Keratinocyte (primary cell): ENCODE measurements at regions not wholly inside any gene's neighbourhood (a gene's known extent, or its start where the extent isn't known, plus 50 kb on each side); places are given as distances from the start of the nearest gene placed in this dataset.

ENCODE experiments used
- DNase-seq: peaks from one replicate; pipeline ENCODE4 v3.0.0-alpha.2; 2011; ENCODE audit warnings: low read depth, missing footprints, low spot score
- FAIRE-seq: peaks from 2 replicates; lab custom pipeline; 2011; peaks lifted over from hg19 to GRCh38; lab: Jason Lieb, UNC
- H2AFZ ChIP-seq: 2 replicates; pipeline ENCODE4 v1.6.0; 2012; ENCODE audit warnings: low read length, control low read depth, inconsistent platforms; ENCODE audit not compliant: control insufficient read depth
- H3K27ac ChIP-seq: 2 replicates; pipeline ENCODE4 v1.5.1; 2011; ENCODE audit warnings: low read length; ENCODE audit not compliant: control insufficient read depth, insufficient read depth
- H3K27me3 ChIP-seq: 3 replicates; pipeline ENCODE4 v1.6.0; 2011; ENCODE audit warnings: low read length; ENCODE audit not compliant: control insufficient read depth, insufficient read depth; ENCODE audit errors: extremely low read depth
- H3K36me3 ChIP-seq, 2 experiments: 2 replicates in 1 of 2; 3 replicates in 1 of 2; pipeline ENCODE4 v1.5.1; 2011; ENCODE audit warnings: low read length in 2 of 2, mild to moderate bottlenecking in 1 of 2; ENCODE audit not compliant: control insufficient read depth in 2 of 2, insufficient read depth in 2 of 2; ENCODE audit errors: extremely low read depth in 1 of 2
- H3K4me1 ChIP-seq: 3 replicates; pipeline ENCODE4 v1.5.1; 2011; ENCODE audit warnings: low read length; ENCODE audit not compliant: control insufficient read depth, insufficient read depth; ENCODE audit errors: extremely low read depth
- H3K4me2 ChIP-seq: 3 replicates; pipeline ENCODE4 v1.6.0; 2011; ENCODE audit warnings: low read depth, low read length; ENCODE audit not compliant: control insufficient read depth, insufficient read depth; ENCODE audit errors: extremely low read depth
- H3K4me3 ChIP-seq, 3 experiments: fragments of 200-600 bp in 1 of 3; sonication (generic) in 1 of 3; 2 replicates in 2 of 3; 3 replicates in 1 of 3; pipeline ENCODE4 v1.5.1; 2011 to 2016; ENCODE audit warnings: low read length in 3 of 3, mild to moderate bottlenecking in 3 of 3, control low read depth in 2 of 3, inconsistent platforms in 1 of 3, low read depth in 1 of 3, mixed read lengths in 1 of 3, mixed run types in 1 of 3, moderate library complexity in 1 of 3; ENCODE audit not compliant: control insufficient read depth in 2 of 3, insufficient read depth in 2 of 3; ENCODE audit errors: extremely low read depth in 1 of 3
- H3K79me2 ChIP-seq: 2 replicates; pipeline ENCODE4 v1.6.0; 2012; ENCODE audit warnings: low read length; ENCODE audit not compliant: control insufficient read depth, insufficient read depth
- H3K9ac ChIP-seq: 3 replicates; pipeline ENCODE4 v1.6.0; 2011; ENCODE audit warnings: low read length; ENCODE audit not compliant: control insufficient read depth, insufficient read depth; ENCODE audit errors: extremely low read depth
- H3K9me1 ChIP-seq: 3 replicates; pipeline ENCODE4 v1.6.0; 2011; ENCODE audit warnings: low read length; ENCODE audit not compliant: control insufficient read depth, insufficient read depth; ENCODE audit errors: extremely low read depth
- H3K9me3 ChIP-seq: 2 replicates; pipeline ENCODE4 v1.5.1; 2012; ENCODE audit warnings: low read depth, low read length; ENCODE audit not compliant: control insufficient read depth
- H4K20me1 ChIP-seq: 3 replicates; pipeline ENCODE4 v1.6.0; 2011; ENCODE audit warnings: low read length; ENCODE audit not compliant: control insufficient read depth, insufficient read depth; ENCODE audit errors: extremely low read depth
- EZH2 ChIP-seq: IDR thresholded peaks from one replicate; pipeline ENCODE4 v1.6.1; 2012; ENCODE audit warnings: inconsistent platforms, mild to moderate bottlenecking, low read length, moderate library complexity
- dilution Hi-C: fragments of 300-500 bp; cut with MboI; formaldehyde crosslinking; loops from one replicate; pipeline ENCODE4 v1.7.0; 2020; ENCODE audit warnings: low sequenced_read_pairs; ENCODE audit not compliant: extremely low pct_ligation_motif_present
- TF ChIP-seq, protein P1 (sequence below), 3 experiments: IDR thresholded peaks in 1 of 3; conservative IDR thresholded peaks in 1 of 3; optimal IDR thresholded peaks in 1 of 3; 2 replicates in 2 of 3; 3 replicates in 1 of 3; pipeline versions ENCODE3 to v1.5.1; 2011; ENCODE audit warnings: low read length in 3 of 3, mild to moderate bottlenecking in 3 of 3, moderate library complexity in 2 of 3, control low read depth in 1 of 3, inconsistent platforms in 1 of 3; ENCODE audit not compliant: insufficient read depth in 2 of 3; ENCODE audit errors: extremely low read depth in 1 of 3

DNA sequence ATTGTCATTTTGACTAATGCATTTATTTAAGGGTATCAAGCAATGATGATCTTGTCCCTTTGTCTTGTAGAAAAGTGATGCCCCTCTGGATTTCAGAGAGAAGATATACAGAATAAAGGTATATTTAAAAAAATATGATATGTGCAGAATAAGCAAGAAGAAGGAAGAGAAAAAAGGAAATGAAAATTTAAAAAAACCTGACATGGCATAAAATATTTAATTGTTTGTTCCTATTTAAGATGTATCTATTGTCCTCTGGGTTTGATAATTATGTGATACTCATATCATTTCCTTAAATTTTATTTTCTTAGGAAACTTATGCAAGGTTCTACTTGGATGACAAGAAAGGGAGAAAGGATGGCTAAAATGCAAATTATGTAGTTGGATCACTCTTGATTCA is 983.7 kb upstream of the CDH6 start:
- dilution Hi-C loops = no loop called here
- Histone ChIP-seq H3K79me2 (no peaks in the 10 kb centered on the region), H3K9ac (no peak overlapping the region), H3K36me3 (no peaks in the 10 kb centered on the region), H3K4me2 (no peak overlapping the region), H3K27me3 (no peaks in the 10 kb centered on the region), H2AFZ (no peak overlapping the region), H3K27ac (no peak overlapping the region), H3K4me1 (no peaks in the 10 kb centered on the region), H4K20me1 (no peaks in the 10 kb centered on the region), H3K9me3 (no peaks in the 10 kb centered on the region), H3K4me3 (no peak overlapping the region), H3K9me1 (no peaks in the 10 kb centered on the region)
- no peak for FAIRE-seq
- DNase-seq = no peak
- TF ChIP-seq EZH2 = no peak
- TF ChIP-seq, protein P1, sequence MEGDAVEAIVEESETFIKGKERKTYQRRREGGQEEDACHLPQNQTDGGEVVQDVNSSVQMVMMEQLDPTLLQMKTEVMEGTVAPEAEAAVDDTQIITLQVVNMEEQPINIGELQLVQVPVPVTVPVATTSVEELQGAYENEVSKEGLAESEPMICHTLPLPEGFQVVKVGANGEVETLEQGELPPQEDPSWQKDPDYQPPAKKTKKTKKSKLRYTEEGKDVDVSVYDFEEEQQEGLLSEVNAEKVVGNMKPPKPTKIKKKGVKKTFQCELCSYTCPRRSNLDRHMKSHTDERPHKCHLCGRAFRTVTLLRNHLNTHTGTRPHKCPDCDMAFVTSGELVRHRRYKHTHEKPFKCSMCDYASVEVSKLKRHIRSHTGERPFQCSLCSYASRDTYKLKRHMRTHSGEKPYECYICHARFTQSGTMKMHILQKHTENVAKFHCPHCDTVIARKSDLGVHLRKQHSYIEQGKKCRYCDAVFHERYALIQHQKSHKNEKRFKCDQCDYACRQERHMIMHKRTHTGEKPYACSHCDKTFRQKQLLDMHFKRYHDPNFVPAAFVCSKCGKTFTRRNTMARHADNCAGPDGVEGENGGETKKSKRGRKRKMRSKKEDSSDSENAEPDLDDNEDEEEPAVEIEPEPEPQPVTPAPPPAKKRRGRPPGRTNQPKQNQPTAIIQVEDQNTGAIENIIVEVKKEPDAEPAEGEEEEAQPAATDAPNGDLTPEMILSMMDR (optimal IDR thresholded peaks at IDR 0.05 in 1 of 3, IDR thresholded peaks at IDR 0.05 in 1 of 3, conservative IDR thresholded peaks at IDR 0.05 in 1 of 3; ENCODE audit: extremely low read depth in 1 of 3, insufficient read depth in 2 of 3, low read length in 3 of 3) = no peak

DNA sequence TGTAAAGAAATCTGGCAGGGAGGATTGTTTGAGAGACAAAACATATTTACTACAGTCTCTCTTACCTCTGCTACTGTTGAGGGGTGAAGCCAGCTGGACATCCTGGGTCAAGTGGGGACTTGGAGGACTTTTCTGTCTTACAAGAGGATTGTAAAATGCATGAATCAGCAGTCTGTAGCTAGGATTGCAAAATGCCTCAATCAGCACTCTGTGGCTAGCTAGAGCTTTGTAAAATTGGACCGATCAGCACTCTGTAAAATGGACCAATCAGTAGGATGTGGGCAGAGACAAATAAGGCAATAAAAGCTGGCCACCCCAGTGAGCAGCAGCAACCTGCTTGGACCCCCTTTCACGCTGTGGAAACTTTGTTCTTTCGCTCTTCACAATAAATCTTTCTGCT is 995.8 kb upstream of the CDH6 start:
- dilution Hi-C loops = no loop called here
- Histone ChIP-seq H3K4me1 (no peaks in the 10 kb centered on the region), H3K9me1 (no peaks in the 10 kb centered on the region), H3K79me2 (no peaks in the 10 kb centered on the region), H3K36me3 (no peaks in the 10 kb centered on the region), H3K27ac (no peak overlapping the region), H3K4me3 (no peak overlapping the region), H3K9me3 (no peaks in the 10 kb centered on the region), H4K20me1 (no peaks in the 10 kb centered on the region), H3K4me2 (no peak overlapping the region), H3K27me3 (no peaks in the 10 kb centered on the region), H2AFZ (no peak overlapping the region), H3K9ac (no peak overlapping the region)
- DNase-seq = no peak
- no peak for FAIRE-seq
- TF ChIP-seq, protein P1 (optimal IDR thresholded peaks at IDR 0.05 in 1 of 3, IDR thresholded peaks at IDR 0.05 in 1 of 3, conservative IDR thresholded peaks at IDR 0.05 in 1 of 3; ENCODE audit: extremely low read depth in 1 of 3, insufficient read depth in 2 of 3, low read length in 3 of 3) = no peak
- TF ChIP-seq EZH2 = no peak
